OCI-LY3 (cell line): ENCODE measurements at regions not wholly inside any gene's neighbourhood (a gene's known extent, or its start where the extent isn't known, plus 50 kb on each side); places are given as distances from the start of the nearest gene placed in this dataset.

Experiments
- EZH2phosphoT487 ChIP-seq: fragments of 200-600 bp; shearing (Covaris generic); IDR thresholded peaks from 2 replicates; pipeline ENCODE4 v1.6.1; 2018; ENCODE audit warnings: antibody characterized with exemption, mixed run types, low read depth
- TF ChIP-seq, protein P1 (sequence below): fragments of 200-600, 300-600 bp; sonication (generic); IDR thresholded peaks from 2 replicates; pipeline ENCODE4 v1.5.1; 2014; ENCODE audit warnings: antibody characterized with exemption, low read length, low read depth

DNA sequence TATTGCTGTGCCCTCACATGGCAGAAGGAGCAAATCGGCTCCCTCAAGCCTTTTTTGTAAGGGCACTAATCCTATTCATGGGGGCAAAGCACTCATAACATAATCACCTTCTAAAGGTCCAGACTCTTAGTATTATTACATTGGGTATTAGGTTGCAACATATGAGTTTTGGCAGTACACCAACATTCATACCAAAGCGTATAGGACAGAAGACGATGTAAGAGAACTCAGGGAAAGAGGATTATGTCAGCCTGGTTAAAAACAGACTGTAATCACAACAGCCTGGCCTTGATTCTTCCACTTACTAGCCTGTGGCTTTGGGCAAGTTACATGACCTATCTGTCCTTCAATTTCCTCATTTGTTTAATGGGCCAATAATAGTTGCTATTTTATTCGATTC, 828.5 kb upstream of the NECTIN3 start:
- TF ChIP-seq, protein P1, sequence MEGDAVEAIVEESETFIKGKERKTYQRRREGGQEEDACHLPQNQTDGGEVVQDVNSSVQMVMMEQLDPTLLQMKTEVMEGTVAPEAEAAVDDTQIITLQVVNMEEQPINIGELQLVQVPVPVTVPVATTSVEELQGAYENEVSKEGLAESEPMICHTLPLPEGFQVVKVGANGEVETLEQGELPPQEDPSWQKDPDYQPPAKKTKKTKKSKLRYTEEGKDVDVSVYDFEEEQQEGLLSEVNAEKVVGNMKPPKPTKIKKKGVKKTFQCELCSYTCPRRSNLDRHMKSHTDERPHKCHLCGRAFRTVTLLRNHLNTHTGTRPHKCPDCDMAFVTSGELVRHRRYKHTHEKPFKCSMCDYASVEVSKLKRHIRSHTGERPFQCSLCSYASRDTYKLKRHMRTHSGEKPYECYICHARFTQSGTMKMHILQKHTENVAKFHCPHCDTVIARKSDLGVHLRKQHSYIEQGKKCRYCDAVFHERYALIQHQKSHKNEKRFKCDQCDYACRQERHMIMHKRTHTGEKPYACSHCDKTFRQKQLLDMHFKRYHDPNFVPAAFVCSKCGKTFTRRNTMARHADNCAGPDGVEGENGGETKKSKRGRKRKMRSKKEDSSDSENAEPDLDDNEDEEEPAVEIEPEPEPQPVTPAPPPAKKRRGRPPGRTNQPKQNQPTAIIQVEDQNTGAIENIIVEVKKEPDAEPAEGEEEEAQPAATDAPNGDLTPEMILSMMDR: no peak
- no peak for TF ChIP-seq EZH2phosphoT487
